Lung (tissue), 11 donors: ENCODE measurements at regions not wholly inside any gene's neighbourhood (a gene's known extent, or its start where the extent isn't known, plus 50 kb on each side); places are given as distances from the start of the nearest gene placed in this dataset.
A peak's percentile ranks its signal among the peaks of the same experiment; 100 is the strongest.

Source experiments
- ATAC-seq: fragments of 200-7000 bp; cut with Tn5 transposase; one replicate; pipeline ENCODE4 v1.9.1; 2020; ENCODE audit warnings: moderate number of reproducible peaks; ENCODE audit not compliant: insufficient read depth, low FRiP score
- DNase-seq, 3 donors: peaks; one replicate each; pipeline ENCODE4 v3.0.0-alpha.2; 2013 to 2017
- H3K27ac ChIP-seq, 2 donors: one replicate each; pipeline ENCODE4 v1.5.1; 2013; ENCODE audit warnings: mild to moderate bottlenecking in 2 of 2, moderate library complexity in 2 of 2, control low read depth in 1 of 2, inconsistent platforms in 1 of 2, low read depth in 1 of 2, low read length in 1 of 2
- H3K27me3 ChIP-seq, 3 donors: one replicate each; pipeline ENCODE4 v1.5.1; 2013; ENCODE audit warnings: low read length in 2 of 3; ENCODE audit not compliant: control insufficient read depth in 3 of 3, insufficient read depth in 3 of 3
- H3K36me3 ChIP-seq, 4 donors: one replicate each; pipeline ENCODE4 v1.5.1; 2013; ENCODE audit warnings: low read length in 4 of 4, mild to moderate bottlenecking in 1 of 4, moderate library complexity in 1 of 4; ENCODE audit not compliant: control insufficient read depth in 4 of 4, insufficient read depth in 4 of 4
- H3K4me1 ChIP-seq, 5 donors: one replicate each; pipeline ENCODE4 v1.5.1; 2013; ENCODE audit warnings: low read length in 5 of 5, mild to moderate bottlenecking in 2 of 5, moderate library complexity in 1 of 5; ENCODE audit not compliant: control insufficient read depth in 5 of 5, insufficient read depth in 5 of 5
- H3K4me3 ChIP-seq: one replicate; pipeline ENCODE4 v1.5.1; 2013; ENCODE audit warnings: mild to moderate bottlenecking, control low read depth, moderate library complexity
- H3K9ac ChIP-seq, 2 donors: one replicate each; pipeline ENCODE4 v1.5.1; 2013; ENCODE audit warnings: low read length in 2 of 2, control low read depth in 1 of 2; ENCODE audit not compliant: insufficient read depth in 1 of 2
- H3K9me3 ChIP-seq, 4 donors: one replicate each; pipeline ENCODE4 v1.5.1; 2013; ENCODE audit warnings: low read length in 3 of 4, mild to moderate bottlenecking in 1 of 4, moderate library complexity in 1 of 4; ENCODE audit not compliant: control insufficient read depth in 4 of 4, insufficient read depth in 3 of 4
- CTCF ChIP-seq: IDR thresholded peaks from 2 replicates; pipeline ENCODE4 v1.5.1; 2012; ENCODE audit warnings: mild to moderate bottlenecking; ENCODE audit errors: control extremely low read depth, extremely low read depth
- WGBS, 2 donors: extraction: QIAGEN DNeasy Blood & Tissue Kit; methylation state at CpG; one replicate each; pipeline ENCODE4 v1.1.7; 2013; 5-methylcytosine and 5-hydroxymethylcytosine counted together
- donor health status: control.
- donor health status: control.
- donor health status: Bipolar disorder and iron deficiency.
- donor health status: healthy.
- donor health status: DM: yes; HTN: yes; CAD: no.

GRCh38 chr13:83211301-83211700, 671.0 kb downstream of the SLITRK1 start:
- no peaks in the 10 kb centered on the region for H3K4me1 ChIP-seq
- 80 to 90% methylated on average over 1 of the region's 1 CpG for WGBS, 2 donors
- TF ChIP-seq CTCF = no peak

GRCh38 chr13:83204886-83205285, 677.4 kb downstream of the SLITRK1 start:
- TF ChIP-seq CTCF = no peak
- peak; percentile 24 to 82 (median 80) for DNase-seq
- Histone ChIP-seq H3K36me3 (no peaks in the 10 kb centered on the region), H3K9me3 (peaks cover 0 to 7% (median 2%) of the 10 kb centered on the region in 4 donors), H3K27me3 (no peaks in the 10 kb centered on the region), H3K9ac (no peak overlapping the region), H3K4me3 (no peak overlapping the region), H3K27ac (no peak overlapping the region), H3K4me1 (no peaks in the 10 kb centered on the region)
- ATAC-seq = no peak
- 80 to 86% methylated on average over 3 of the region's 3 CpGs for WGBS, 2 donors

More at GRCh38 chr13:83211301-83211700, 671.0 kb downstream of the SLITRK1 start:
- Histone ChIP-seq H3K27me3 (no peaks in the 10 kb centered on the region), H3K9ac (no peak overlapping the region), H3K4me3 (no peak overlapping the region), H3K27ac (no peak overlapping the region), H3K36me3 (no peaks in the 10 kb centered on the region), H3K9me3 (peaks cover 0 to 9% (median 4%) of the 10 kb centered on the region in 4 donors)
- ATAC-seq (no peak), DNase-seq (no peak)

- no peak for ATAC-seq
- no peak for DNase-seq
- H3K4me1 ChIP-seq = no peaks in the 10 kb centered on the region
- H3K36me3 ChIP-seq = no peaks in the 10 kb centered on the region
- H3K4me3 ChIP-seq = no peak overlapping the region
- H3K9ac ChIP-seq = no peak overlapping the region
- no peaks in the 10 kb centered on the region for H3K27me3 ChIP-seq
- no peak for TF ChIP-seq CTCF
- no peak overlapping the region for H3K27ac ChIP-seq
- no peaks in the 10 kb centered on the region for H3K9me3 ChIP-seq
- WGBS, 2 donors = 76 to 79% methylated on average over 3 of the region's 3 CpGs
Measured at GRCh38 chr13:83201506-83201905, 680.8 kb downstream of the SLITRK1 start.

GRCh38 chr13:83197316-83197715, 685.0 kb downstream of the SLITRK1 start:
- Histone ChIP-seq H3K4me1 (no peaks in the 10 kb centered on the region), H3K9ac (no peak overlapping the region), H3K9me3 (peaks cover 0 to 3% (median 0%) of the 10 kb centered on the region in 4 donors), H3K4me3 (no peak overlapping the region), H3K27ac (no peak overlapping the region), H3K36me3 (no peaks in the 10 kb centered on the region), H3K27me3 (no peaks in the 10 kb centered on the region)
- peak in 1 of 3 donors; percentile 1 for DNase-seq
- no peak for TF ChIP-seq CTCF
- 77 to 90% methylated on average over 3 of the region's 3 CpGs for WGBS, 2 donors
- ATAC-seq = no peak
